ENCODE measurements at regions not wholly inside any gene's neighbourhood (a gene's known extent, or its start where the extent isn't known, plus 50 kb on each side); places are given as distances from the start of the nearest gene placed in this dataset.

GRCh38 chr1:94318505-94319030 is 81.2 kb upstream of the ARHGAP29 start:
- TF ChIP-seq ATF2 (CRISPR knock-in tag; IDR thresholded peaks at IDR 0.05; ENCODE audit: borderline replicate concordance, low read depth) (no peak), CTCF (IDR thresholded peaks at IDR 0.05) (no peak), TCF7 (CRISPR knock-in tag; IDR thresholded peaks at IDR 0.05; ENCODE audit: low read depth) (no peak), E2F4 (CRISPR knock-in tag; IDR thresholded peaks at IDR 0.05; ENCODE audit: borderline replicate concordance, low read depth) (no peak), SP1 (CRISPR knock-in tag; conservative IDR thresholded peaks at IDR 0.05) (no peak)
- TF ChIP-seq, protein P1, sequence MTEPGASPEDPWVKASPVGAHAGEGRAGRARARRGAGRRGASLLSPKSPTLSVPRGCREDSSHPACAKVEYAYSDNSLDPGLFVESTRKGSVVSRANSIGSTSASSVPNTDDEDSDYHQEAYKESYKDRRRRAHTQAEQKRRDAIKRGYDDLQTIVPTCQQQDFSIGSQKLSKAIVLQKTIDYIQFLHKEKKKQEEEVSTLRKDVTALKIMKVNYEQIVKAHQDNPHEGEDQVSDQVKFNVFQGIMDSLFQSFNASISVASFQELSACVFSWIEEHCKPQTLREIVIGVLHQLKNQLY (CRISPR knock-in tag; IDR thresholded peaks at IDR 0.05) = no peak
